ENCODE measurements at regions not wholly inside any gene's neighbourhood (a gene's known extent, or its start where the extent isn't known, plus 50 kb on each side); places are given as distances from the start of the nearest gene placed in this dataset.
A peak's percentile ranks its signal among the peaks of the same experiment; 100 is the strongest.

DNA sequence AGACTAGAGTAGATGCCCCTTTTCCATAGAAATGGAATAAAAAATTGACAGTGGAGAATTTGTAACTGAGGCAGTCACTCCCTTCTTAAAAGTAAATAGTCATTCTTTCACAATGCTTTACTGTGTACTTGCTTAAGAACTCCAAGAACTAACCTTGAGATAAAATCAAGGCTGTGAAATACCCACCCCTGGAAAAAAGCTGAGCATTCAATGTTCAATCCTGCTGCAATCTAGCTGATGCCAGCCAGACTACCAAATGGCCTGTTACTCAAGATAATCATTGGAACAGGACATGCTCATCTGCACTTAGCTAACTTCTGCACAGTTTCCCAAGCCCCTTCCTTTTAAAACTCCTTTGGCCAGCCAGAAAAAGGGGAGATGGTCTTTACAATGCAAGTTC is 367.4 kb upstream of the GULP1 start:
- Histone ChIP-seq H3K4me1 (peaks cover 3% of the 10 kb centered on the region), H3K36me3 (ENCODE audit: low read depth, missing control alignments) (no peaks in the 10 kb centered on the region), H3K27me3 (no peaks in the 10 kb centered on the region), H3K4me3 (no peak overlapping the region), H3K27ac (peak overlapping the region in 1 of 2 donors; percentile 43), H3K9me3 (no peaks in the 10 kb centered on the region)
- TF ChIP-seq, protein P1, sequence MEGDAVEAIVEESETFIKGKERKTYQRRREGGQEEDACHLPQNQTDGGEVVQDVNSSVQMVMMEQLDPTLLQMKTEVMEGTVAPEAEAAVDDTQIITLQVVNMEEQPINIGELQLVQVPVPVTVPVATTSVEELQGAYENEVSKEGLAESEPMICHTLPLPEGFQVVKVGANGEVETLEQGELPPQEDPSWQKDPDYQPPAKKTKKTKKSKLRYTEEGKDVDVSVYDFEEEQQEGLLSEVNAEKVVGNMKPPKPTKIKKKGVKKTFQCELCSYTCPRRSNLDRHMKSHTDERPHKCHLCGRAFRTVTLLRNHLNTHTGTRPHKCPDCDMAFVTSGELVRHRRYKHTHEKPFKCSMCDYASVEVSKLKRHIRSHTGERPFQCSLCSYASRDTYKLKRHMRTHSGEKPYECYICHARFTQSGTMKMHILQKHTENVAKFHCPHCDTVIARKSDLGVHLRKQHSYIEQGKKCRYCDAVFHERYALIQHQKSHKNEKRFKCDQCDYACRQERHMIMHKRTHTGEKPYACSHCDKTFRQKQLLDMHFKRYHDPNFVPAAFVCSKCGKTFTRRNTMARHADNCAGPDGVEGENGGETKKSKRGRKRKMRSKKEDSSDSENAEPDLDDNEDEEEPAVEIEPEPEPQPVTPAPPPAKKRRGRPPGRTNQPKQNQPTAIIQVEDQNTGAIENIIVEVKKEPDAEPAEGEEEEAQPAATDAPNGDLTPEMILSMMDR (IDR thresholded peaks at IDR 0.05), result no peak
- no peak for TF ChIP-seq POLR2A (IDR thresholded peaks at IDR 0.05)
- DNase-seq, result no peak
- intact Hi-C loops (cut with DNase I; ENCODE audit: low total_unique reads), result no loop called here

DNA sequence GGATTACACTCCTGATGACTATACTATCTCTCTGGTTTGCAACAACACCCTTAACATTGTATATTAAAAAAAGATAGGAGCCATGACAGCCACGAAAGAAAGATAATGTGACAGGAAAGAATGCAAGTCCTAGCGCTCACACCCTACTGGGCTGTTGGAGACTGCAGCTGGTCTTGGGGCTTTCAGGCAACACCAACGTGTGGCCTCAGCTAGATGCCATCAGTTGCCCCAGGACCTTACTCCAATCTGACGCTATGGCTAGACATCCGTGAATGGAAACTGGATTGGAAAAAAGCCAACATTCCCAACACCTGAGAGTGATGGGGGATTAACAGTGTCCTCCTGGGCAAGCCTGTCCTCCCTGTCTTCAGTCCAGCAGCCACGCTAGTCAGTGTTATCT is 357.4 kb upstream of the GULP1 start:
- no peak for DNase-seq
- no peak overlapping the region for H3K27ac ChIP-seq
- H3K4me1 ChIP-seq, result no peaks in the 10 kb centered on the region
- 62 to 76% methylated on average over 6 of the region's 6 CpGs for WGBS, 2 donors
- H3K9me3 ChIP-seq, result no peaks in the 10 kb centered on the region
- TF ChIP-seq POLR2A (IDR thresholded peaks at IDR 0.05), result no peak
- TF ChIP-seq, protein P1 (IDR thresholded peaks at IDR 0.05), result peak in 1 of 3 experiments; percentile 19
- H3K36me3 ChIP-seq (ENCODE audit: low read depth, missing control alignments), result no peaks in the 10 kb centered on the region
- H3K27me3 ChIP-seq, result no peaks in the 10 kb centered on the region
- H3K4me3 ChIP-seq, result no peak overlapping the region
- intact Hi-C loops (cut with DNase I; ENCODE audit: low total_unique reads), result no loop called here

DNA sequence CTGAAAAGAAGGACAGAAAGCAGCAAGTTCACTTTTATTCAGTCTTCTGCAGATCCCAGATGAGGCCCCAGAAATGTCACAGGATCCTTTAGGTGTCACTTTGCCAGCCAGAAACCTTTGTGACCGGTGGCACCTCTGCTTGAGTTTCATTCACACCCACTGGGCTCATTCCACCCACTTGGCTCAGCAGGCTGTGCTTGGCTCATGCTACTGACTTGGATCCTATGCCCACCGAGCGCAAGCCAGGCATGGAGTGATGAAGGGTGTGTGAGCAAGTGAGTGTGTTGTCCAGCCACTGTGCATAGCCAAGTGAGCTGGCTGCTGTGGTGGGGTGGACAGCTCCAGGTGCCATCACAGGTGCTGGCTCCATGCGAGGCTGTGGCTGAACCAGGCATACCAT is 357.0 kb upstream of the GULP1 start:
- no peak overlapping the region for H3K27ac ChIP-seq
- 90 to 92% methylated on average over 2 to 4 of the region's 4 CpGs for WGBS, 2 donors

DNA sequence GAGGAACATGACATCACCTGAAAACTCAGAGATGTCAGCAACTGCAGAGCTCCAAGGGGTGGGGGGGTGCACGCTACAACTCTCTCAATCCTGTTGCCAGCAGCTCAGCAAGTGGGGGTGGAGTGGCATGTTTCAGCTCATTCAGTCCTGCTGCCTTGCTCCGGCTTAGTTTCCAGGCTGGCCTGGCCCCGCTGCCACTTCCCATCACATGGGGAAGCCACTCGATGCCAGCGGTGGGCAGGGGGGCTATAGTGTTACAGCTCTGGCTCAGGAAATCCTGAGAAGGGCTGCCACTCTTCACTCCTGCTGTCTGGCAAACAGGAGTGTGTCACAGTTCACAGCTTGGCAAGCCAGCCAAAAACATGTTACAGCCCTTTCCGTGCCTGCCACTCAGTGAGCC is 356.5 kb upstream of the GULP1 start:
- Histone ChIP-seq H3K36me3 (ENCODE audit: low read depth, missing control alignments) (no peaks in the 10 kb centered on the region), H3K9me3 (no peaks in the 10 kb centered on the region), H3K27me3 (no peaks in the 10 kb centered on the region), H3K4me1 (no peaks in the 10 kb centered on the region), H3K4me3 (no peak overlapping the region), H3K27ac (no peak overlapping the region)
- WGBS, 2 donors, result 80 to 94% methylated on average over 2 to 6 of the region's 6 CpGs
- DNase-seq, result no peak
- intact Hi-C loops (cut with DNase I; ENCODE audit: low total_unique reads), result no loop called here
- TF ChIP-seq, protein P1 (IDR thresholded peaks at IDR 0.05), result no peak

More for the DNA sequence above, 357.0 kb upstream of the GULP1 start:
- Histone ChIP-seq H3K27me3 (no peaks in the 10 kb centered on the region), H3K4me3 (no peak overlapping the region), H3K4me1 (no peaks in the 10 kb centered on the region), H3K9me3 (no peaks in the 10 kb centered on the region), H3K36me3 (ENCODE audit: low read depth, missing control alignments) (no peaks in the 10 kb centered on the region)
- DNase-seq, result no peak
- TF ChIP-seq, protein P1 (IDR thresholded peaks at IDR 0.05), result no peak
- TF ChIP-seq POLR2A (IDR thresholded peaks at IDR 0.05), result no peak
- intact Hi-C loops (cut with DNase I; ENCODE audit: low total_unique reads), result no loop called here

DNA sequence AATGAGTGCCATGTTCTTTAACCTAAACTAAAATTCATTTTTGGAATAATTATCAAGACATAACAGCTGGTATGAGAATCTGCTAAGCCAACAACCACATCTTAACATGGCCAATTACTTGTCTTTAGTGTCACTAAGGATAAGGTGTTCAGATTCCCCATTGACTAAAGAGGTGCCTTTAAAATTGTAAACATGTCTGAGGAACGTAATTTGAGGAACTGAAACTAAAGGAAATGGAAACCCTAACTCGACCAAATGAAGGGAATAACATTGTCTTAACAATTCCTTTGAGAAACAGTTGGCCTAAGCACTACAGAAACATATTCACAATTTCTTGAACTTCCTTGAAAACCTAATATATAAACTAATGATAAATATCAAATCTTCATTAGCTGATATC is 355.4 kb upstream of the GULP1 start:
- no peaks in the 10 kb centered on the region for H3K4me1 ChIP-seq
- no peaks in the 10 kb centered on the region for H3K27me3 ChIP-seq
- intact Hi-C loops (cut with DNase I; ENCODE audit: low total_unique reads), result no loop called here
- TF ChIP-seq POLR2A (IDR thresholded peaks at IDR 0.05), result no peak
- TF ChIP-seq, protein P1 (IDR thresholded peaks at IDR 0.05), result no peak
- 59 to 82% methylated on average over 2 of the region's 2 CpGs for WGBS, 2 donors
- H3K4me3 ChIP-seq, result no peak overlapping the region
- H3K36me3 ChIP-seq (ENCODE audit: low read depth, missing control alignments), result no peaks in the 10 kb centered on the region
- H3K9me3 ChIP-seq, result no peaks in the 10 kb centered on the region
- no peak for DNase-seq
- H3K27ac ChIP-seq, result no peak overlapping the region

Measured in testis (tissue), 2 donors.